OCI-LY1 (cell line): ENCODE measurements at regions not wholly inside any gene's neighbourhood (a gene's known extent, or its start where the extent isn't known, plus 50 kb on each side); places are given as distances from the start of the nearest gene placed in this dataset.

Experiments
- H2AFZ ChIP-seq: fragments of 200-600 bp; sonication (generic), shearing (Covaris generic); 2 replicates; pipeline ENCODE4 v1.6.0; 2014; ENCODE audit warnings: antibody characterized with exemption, mild to moderate bottlenecking, low read length
- H3F3A ChIP-seq: fragments of 200-600 bp; sonication (generic), shearing (Covaris generic); 2 replicates; pipeline ENCODE4 v1.6.0; 2014; ENCODE audit warnings: mild to moderate bottlenecking, antibody characterized with exemption, low read length, moderate library complexity; ENCODE audit not compliant: insufficient read depth
- H3K27ac ChIP-seq: fragments of 200-600 bp; sonication (generic); 2 replicates; pipeline ENCODE4 v1.5.1; 2014; ENCODE audit warnings: low read length, mixed run types, mild to moderate bottlenecking, low read depth; ENCODE audit not compliant: poor library complexity, severe bottlenecking
- H3K27me3 ChIP-seq: fragments of 200-600 bp; sonication (generic); 2 replicates; pipeline ENCODE4 v1.6.0; 2014; ENCODE audit warnings: antibody characterized with exemption, mild to moderate bottlenecking, low read length, moderate library complexity; ENCODE audit not compliant: insufficient read depth
- H3K36me3 ChIP-seq: fragments of 200-600 bp; sonication (generic); 2 replicates; pipeline ENCODE4 v1.6.1; 2014; ENCODE audit warnings: mild to moderate bottlenecking, antibody characterized with exemption, low read length, moderate library complexity, mixed read lengths; ENCODE audit not compliant: insufficient read depth
- H3K4me1 ChIP-seq: fragments of 200-600 bp; sonication (generic); 2 replicates; pipeline ENCODE4 v1.5.1; 2014; ENCODE audit warnings: mild to moderate bottlenecking, low read length, moderate library complexity; ENCODE audit not compliant: insufficient read depth, severe bottlenecking
- H3K4me2 ChIP-seq: fragments of 200-600 bp; sonication (generic), shearing (Covaris generic); 2 replicates; pipeline ENCODE4 v1.6.1; 2014; ENCODE audit warnings: low read length
- H3K4me3 ChIP-seq: fragments of 200-600 bp; sonication (generic); 2 replicates; pipeline ENCODE4 v1.5.1; 2014; ENCODE audit warnings: low read length, low read depth, mild to moderate bottlenecking, mixed read lengths; ENCODE audit not compliant: poor library complexity, severe bottlenecking
- H3K79me2 ChIP-seq: fragments of 200-600 bp; shearing (Covaris generic); 2 replicates; pipeline ENCODE4 v1.6.1; 2016; ENCODE audit warnings: mixed run types, low read length, mixed read lengths; ENCODE audit not compliant: insufficient read depth
- H3K9ac ChIP-seq: fragments of 200-600 bp; sonication (generic), shearing (Covaris generic); 2 replicates; pipeline ENCODE4 v1.6.1; 2014; ENCODE audit warnings: mild to moderate bottlenecking, low read length, mixed read lengths
- H3K9me2 ChIP-seq: fragments of 200-600 bp; sonication (generic), shearing (Covaris generic); 2 replicates; pipeline ENCODE4 v1.6.1; 2014; ENCODE audit warnings: low read depth, mild to moderate bottlenecking, low read length, mixed read lengths
- H3K9me3 ChIP-seq: fragments of 200-600 bp; shearing (Covaris generic); 2 replicates; pipeline ENCODE4 v1.6.1; 2014; ENCODE audit warnings: low read length, mixed read lengths
- H4K20me1 ChIP-seq: fragments of 200-600 bp; sonication (generic), shearing (Covaris generic); 2 replicates; pipeline ENCODE4 v1.6.0; 2016; ENCODE audit warnings: mild to moderate bottlenecking, low read length; ENCODE audit not compliant: insufficient read depth
- EZH2 ChIP-seq: fragments of 200-600 bp; sonication (generic), shearing (Covaris generic); IDR thresholded peaks from 2 replicates; pipeline ENCODE4 v1.8.0; 2017; ENCODE audit warnings: borderline replicate concordance, mixed run types, mild to moderate bottlenecking, antibody characterized with exemption, low read length, moderate library complexity, mixed read lengths
- TF ChIP-seq, protein P1 (sequence below): fragments of 200-600 bp; sonication (generic), shearing (Covaris generic); IDR thresholded peaks from 2 replicates; pipeline ENCODE4 v1.5.1; 2017; ENCODE audit warnings: mild to moderate bottlenecking, antibody characterized with exemption, low read length, moderate library complexity, mixed read lengths

- H4K20me1 ChIP-seq, result no peaks in the 10 kb centered on the region
- no peak overlapping the region for H2AFZ ChIP-seq
- TF ChIP-seq, protein P1, sequence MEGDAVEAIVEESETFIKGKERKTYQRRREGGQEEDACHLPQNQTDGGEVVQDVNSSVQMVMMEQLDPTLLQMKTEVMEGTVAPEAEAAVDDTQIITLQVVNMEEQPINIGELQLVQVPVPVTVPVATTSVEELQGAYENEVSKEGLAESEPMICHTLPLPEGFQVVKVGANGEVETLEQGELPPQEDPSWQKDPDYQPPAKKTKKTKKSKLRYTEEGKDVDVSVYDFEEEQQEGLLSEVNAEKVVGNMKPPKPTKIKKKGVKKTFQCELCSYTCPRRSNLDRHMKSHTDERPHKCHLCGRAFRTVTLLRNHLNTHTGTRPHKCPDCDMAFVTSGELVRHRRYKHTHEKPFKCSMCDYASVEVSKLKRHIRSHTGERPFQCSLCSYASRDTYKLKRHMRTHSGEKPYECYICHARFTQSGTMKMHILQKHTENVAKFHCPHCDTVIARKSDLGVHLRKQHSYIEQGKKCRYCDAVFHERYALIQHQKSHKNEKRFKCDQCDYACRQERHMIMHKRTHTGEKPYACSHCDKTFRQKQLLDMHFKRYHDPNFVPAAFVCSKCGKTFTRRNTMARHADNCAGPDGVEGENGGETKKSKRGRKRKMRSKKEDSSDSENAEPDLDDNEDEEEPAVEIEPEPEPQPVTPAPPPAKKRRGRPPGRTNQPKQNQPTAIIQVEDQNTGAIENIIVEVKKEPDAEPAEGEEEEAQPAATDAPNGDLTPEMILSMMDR, result no peak
- TF ChIP-seq EZH2, result no peak
- no peak overlapping the region for H3K4me3 ChIP-seq
- no peaks in the 10 kb centered on the region for H3K36me3 ChIP-seq
- H3F3A ChIP-seq, result no peaks in the 10 kb centered on the region
- no peaks in the 10 kb centered on the region for H3K9me2 ChIP-seq
- H3K4me2 ChIP-seq, result no peak overlapping the region
- H3K27ac ChIP-seq, result no peak overlapping the region
- no peaks in the 10 kb centered on the region for H3K9me3 ChIP-seq
- H3K27me3 ChIP-seq, result no peaks in the 10 kb centered on the region
- H3K79me2 ChIP-seq, result no peaks in the 10 kb centered on the region
- H3K9ac ChIP-seq, result no peak overlapping the region
- H3K4me1 ChIP-seq, result no peaks in the 10 kb centered on the region
Measured at GRCh38 chr14:42548349-42548748, 941.7 kb downstream of the LRFN5 start.

DNA sequence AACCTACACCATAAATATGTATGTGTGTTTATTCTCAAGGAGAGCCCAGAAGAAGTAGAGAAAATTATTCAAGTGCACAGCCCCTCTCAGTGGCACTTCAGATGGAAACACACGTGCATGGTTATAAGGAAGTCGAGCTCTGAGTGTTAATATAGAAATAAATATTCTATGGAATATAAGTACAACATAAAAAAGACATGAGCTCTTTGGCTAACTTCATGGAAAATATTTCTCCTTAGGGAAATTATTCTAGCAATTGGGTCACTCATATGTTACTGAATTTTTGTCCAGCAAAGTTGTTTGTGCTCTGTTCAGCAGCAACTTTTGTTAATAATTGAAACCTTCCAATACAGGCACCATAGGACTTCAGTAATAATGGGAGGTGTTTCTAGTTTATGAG is 939.0 kb downstream of the LRFN5 start:
- no peak overlapping the region for H3K9ac ChIP-seq
- no peaks in the 10 kb centered on the region for H3K36me3 ChIP-seq
- no peak overlapping the region for H2AFZ ChIP-seq
- H3K4me3 ChIP-seq, result no peak overlapping the region
- H3K4me2 ChIP-seq, result no peak overlapping the region
- no peaks in the 10 kb centered on the region for H3K4me1 ChIP-seq
- no peaks in the 10 kb centered on the region for H3K79me2 ChIP-seq
- H4K20me1 ChIP-seq, result no peaks in the 10 kb centered on the region
- no peaks in the 10 kb centered on the region for H3K9me3 ChIP-seq
- no peaks in the 10 kb centered on the region for H3K27me3 ChIP-seq
- no peak for TF ChIP-seq EZH2
- TF ChIP-seq, protein P1, result no peak; the same call in 1 of the 2 replicates
- H3F3A ChIP-seq, result no peaks in the 10 kb centered on the region
- no peak overlapping the region for H3K27ac ChIP-seq
- H3K9me2 ChIP-seq, result no peaks in the 10 kb centered on the region

DNA sequence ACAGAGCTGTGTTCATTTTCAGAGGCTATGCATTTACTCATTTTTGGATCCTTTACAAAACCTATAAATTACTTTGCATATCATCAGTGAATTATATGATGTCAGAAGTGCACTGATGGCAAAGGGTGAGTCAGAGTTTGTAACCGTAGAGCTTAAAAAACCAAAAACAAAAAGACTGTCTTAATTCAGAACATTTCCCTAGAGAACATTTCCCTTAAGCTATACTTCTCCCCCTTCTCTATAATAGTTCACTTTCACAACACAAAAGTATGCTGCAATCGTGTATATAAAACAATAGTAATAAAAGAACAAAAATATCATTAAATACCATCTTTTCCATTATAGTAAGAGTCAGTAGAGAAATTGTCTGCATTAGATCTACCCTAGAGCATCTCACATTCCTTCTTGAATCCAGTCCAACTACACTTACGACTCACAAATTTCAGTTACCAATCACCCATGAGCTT is 934.9 kb downstream of the LRFN5 start:
- no peak overlapping the region for H3K4me2 ChIP-seq
- H4K20me1 ChIP-seq, result no peaks in the 10 kb centered on the region
- no peaks in the 10 kb centered on the region for H3K27me3 ChIP-seq
- H3K9me2 ChIP-seq, result no peaks in the 10 kb centered on the region
- no peaks in the 10 kb centered on the region for H3K4me1 ChIP-seq
- H3K4me3 ChIP-seq, result no peak overlapping the region
- no peaks in the 10 kb centered on the region for H3K79me2 ChIP-seq
- no peak overlapping the region for H3K9ac ChIP-seq
- no peaks in the 10 kb centered on the region for H3F3A ChIP-seq
- H3K27ac ChIP-seq, result no peak overlapping the region
- H3K9me3 ChIP-seq, result no peaks in the 10 kb centered on the region
- H2AFZ ChIP-seq, result no peak overlapping the region
- TF ChIP-seq, protein P1, result no peak
- no peak for TF ChIP-seq EZH2
- no peaks in the 10 kb centered on the region for H3K36me3 ChIP-seq
